Neural cell (in vitro differentiated cells): ENCODE measurements at regions not wholly inside any gene's neighbourhood (a gene's known extent, or its start where the extent isn't known, plus 50 kb on each side); places are given as distances from the start of the nearest gene placed in this dataset.

ENCODE experiments used
- H2AFZ ChIP-seq: fragments of 200-600, 300-800 bp; sonication (generic), shearing (Covaris generic); 2 replicates; pipeline ENCODE4 v1.6.0; 2014; ENCODE audit warnings: low read depth, mild to moderate bottlenecking, antibody characterized with exemption, low read length, moderate library complexity
- H3F3A ChIP-seq: fragments of 200-600 bp; shearing (Covaris generic); 2 replicates; pipeline ENCODE4 v1.6.1; 2016; ENCODE audit warnings: mild to moderate bottlenecking, moderate library complexity, mixed read lengths, antibody characterized with exemption, low read length; ENCODE audit not compliant: insufficient read depth, poor library complexity, severe bottlenecking
- H3K27ac ChIP-seq: fragments of 200-600, 300-800 bp; sonication (generic), shearing (Covaris generic); 2 replicates; pipeline ENCODE4 v1.5.1; 2014; ENCODE audit warnings: mild to moderate bottlenecking, low read length, moderate library complexity
- H3K27me3 ChIP-seq: fragments of 300-800, 200-600 bp; sonication (generic), shearing (Covaris generic); 2 replicates; pipeline ENCODE4 v1.6.0; 2014; ENCODE audit warnings: mild to moderate bottlenecking, low read depth, low read length, moderate library complexity; ENCODE audit not compliant: insufficient read depth
- H3K36me3 ChIP-seq: fragments of 300-800, 200-600 bp; sonication (generic), shearing (Covaris generic); 2 replicates; pipeline ENCODE4 v1.5.1; 2014; ENCODE audit warnings: mild to moderate bottlenecking, antibody characterized with exemption, low read length, moderate library complexity; ENCODE audit not compliant: insufficient read depth
- H3K4me2 ChIP-seq: fragments of 300-800, 200-600 bp; sonication (generic), shearing (Covaris generic); 2 replicates; pipeline ENCODE4 v1.6.0; 2014; ENCODE audit warnings: mild to moderate bottlenecking, low read length
- H3K4me3 ChIP-seq: fragments of 300-800, 200-600 bp; sonication (generic), shearing (Covaris generic); 2 replicates; pipeline ENCODE4 v1.5.1; 2014; ENCODE audit warnings: mild to moderate bottlenecking, low read length, moderate library complexity
- H3K79me2 ChIP-seq: fragments of 200-600 bp; shearing (Covaris generic); replicated peaks from 2 replicates; pipeline ENCODE4 v1.6.0; 2014; ENCODE audit warnings: mild to moderate bottlenecking, low read length, moderate library complexity; ENCODE audit not compliant: insufficient read depth
- H3K9ac ChIP-seq: fragments of 300-800, 200-600 bp; sonication (generic), shearing (Covaris generic); 2 replicates; pipeline ENCODE4 v1.6.1; 2016; ENCODE audit warnings: mild to moderate bottlenecking, low read length, mixed read lengths
- H3K9me2 ChIP-seq: fragments of 200-600 bp; shearing (Covaris generic); 2 replicates; pipeline ENCODE4 v1.6.1; 2016; ENCODE audit warnings: mild to moderate bottlenecking, low read length, mixed read lengths; ENCODE audit not compliant: insufficient read depth
- H3K9me3 ChIP-seq: fragments of 200-600, 300-800 bp; sonication (generic), shearing (Covaris generic); 2 replicates; pipeline ENCODE4 v1.6.1; 2016; ENCODE audit warnings: mild to moderate bottlenecking, mixed run types, low read length, moderate library complexity, mixed read lengths
- H4K20me1 ChIP-seq: fragments of 200-600 bp; shearing (Covaris generic); 2 replicates; pipeline ENCODE4 v1.6.1; 2016; ENCODE audit warnings: mild to moderate bottlenecking, mixed run types; ENCODE audit not compliant: insufficient read depth
- CTCF ChIP-seq: fragments of 450-650 bp; IDR thresholded peaks from 2 replicates; pipeline ENCODE4 v1.5.1; 2014; ENCODE audit warnings: antibody characterized with exemption, mild to moderate bottlenecking, moderate library complexity; ENCODE audit not compliant: poor library complexity, severe bottlenecking
- EP300 ChIP-seq: fragments of 450-650 bp; conservative IDR thresholded peaks from 2 replicates; pipeline ENCODE4 v1.6.1; 2014; ENCODE audit warnings: antibody characterized with exemption, mild to moderate bottlenecking, moderate library complexity; ENCODE audit not compliant: poor library complexity, severe bottlenecking
- EZH2 ChIP-seq: fragments of 200-600, 300-800 bp; shearing (Covaris generic), sonication (generic); IDR thresholded peaks from 2 replicates; pipeline ENCODE4 v1.6.1; 2014; ENCODE audit warnings: antibody characterized with exemption, low read length, borderline replicate concordance, mild to moderate bottlenecking; ENCODE audit not compliant: insufficient read depth, poor library complexity, severe bottlenecking
- MXI1 ChIP-seq: fragments of 450-650 bp; conservative IDR thresholded peaks from 2 replicates; pipeline ENCODE4 v1.6.1; 2014; ENCODE audit warnings: antibody characterized with exemption, mild to moderate bottlenecking; ENCODE audit not compliant: poor library complexity, severe bottlenecking
- POLR2AphosphoS5 ChIP-seq: IDR thresholded peaks from 2 replicates; pipeline ENCODE4 v1.6.1; 2012
- RAD21 ChIP-seq: fragments of 450-650 bp; conservative IDR thresholded peaks from 2 replicates; pipeline ENCODE4 v1.6.1; 2014; ENCODE audit warnings: antibody characterized with exemption, mild to moderate bottlenecking, moderate library complexity
- REST ChIP-seq: IDR thresholded peaks from 2 replicates; pipeline ENCODE4 v1.6.1; 2012; ENCODE audit warnings: borderline replicate concordance
- SMC3 ChIP-seq: fragments of 450-650 bp; conservative IDR thresholded peaks from 2 replicates; pipeline ENCODE4 v1.6.1; 2014; ENCODE audit warnings: antibody characterized with exemption, mild to moderate bottlenecking, moderate library complexity; ENCODE audit not compliant: poor library complexity
- TAF1 ChIP-seq: IDR thresholded peaks from 2 replicates; pipeline ENCODE4 v1.6.1; 2012; ENCODE audit warnings: low read depth

GRCh38 chr11:122434786-122435185 lies 220.7 kb upstream of the UBASH3B start:
- Histone ChIP-seq H3K36me3 (no peaks in the 10 kb centered on the region), H3K9ac (no peak overlapping the region), H4K20me1 (no peaks in the 10 kb centered on the region), H3F3A (no peaks in the 10 kb centered on the region), H2AFZ (no peak overlapping the region), H3K9me3 (no peaks in the 10 kb centered on the region), H3K79me2 (no peaks in the 10 kb centered on the region), H3K27me3 (no peaks in the 10 kb centered on the region), H3K9me2 (no peaks in the 10 kb centered on the region), H3K4me2 (no peak overlapping the region), H3K27ac (no peak overlapping the region), H3K4me3 (no peak overlapping the region)
- TF ChIP-seq MXI1 (no peak), CTCF (no peak), REST (no peak), EZH2 (no peak), TAF1 (no peak), POLR2AphosphoS5 (no peak), RAD21 (no peak), SMC3 (no peak), EP300 (no peak)

GRCh38 chr11:122430490-122430889 lies 225.0 kb upstream of the UBASH3B start:
- Histone ChIP-seq H3F3A (no peaks in the 10 kb centered on the region), H3K27ac (no peak overlapping the region), H3K9me2 (no peaks in the 10 kb centered on the region), H3K79me2 (no peaks in the 10 kb centered on the region), H4K20me1 (no peaks in the 10 kb centered on the region), H3K4me2 (no peak overlapping the region), H3K4me3 (no peak overlapping the region), H3K27me3 (no peaks in the 10 kb centered on the region), H2AFZ (no peak overlapping the region), H3K9me3 (no peaks in the 10 kb centered on the region), H3K9ac (no peak overlapping the region), H3K36me3 (no peaks in the 10 kb centered on the region)
- no peak for TF ChIP-seq EP300
- no peak for TF ChIP-seq MXI1
- TF ChIP-seq EZH2, result no peak
- TF ChIP-seq TAF1, result no peak
- TF ChIP-seq POLR2AphosphoS5, result no peak
- no peak for TF ChIP-seq REST
- TF ChIP-seq CTCF, result no peak
- TF ChIP-seq SMC3, result no peak
- TF ChIP-seq RAD21, result no peak
